GM18858 (cell line): ENCODE measurements at regions not wholly inside any gene's neighbourhood (a gene's known extent, or its start where the extent isn't known, plus 50 kb on each side); places are given as distances from the start of the nearest gene placed in this dataset.
A peak's percentile ranks its signal among the peaks of the same experiment; 100 is the strongest.

ENCODE experiments used
- ATAC-seq: cut with Tn5 transposase; IDR thresholded peaks from one replicate; pipeline ENCODE4 v1.9.1; 2021; ENCODE audit not compliant: unreplicated experiment

- ATAC-seq = no peak
Measured at GRCh38 chr18:71798986-71799673, 745.0 kb downstream of the CBLN2 start.

GRCh38 chr18:71797554-71797953 is 746.6 kb downstream of the CBLN2 start:
- no peak for ATAC-seq

GRCh38 chr18:71784777-71785176 is 759.4 kb downstream of the CBLN2 start:
- ATAC-seq = no peak

- no peak for ATAC-seq
Measured at GRCh38 chr18:71760541-71760940, 783.6 kb downstream of the CBLN2 start.

GRCh38 chr18:71754246-71754645 is 789.9 kb downstream of the CBLN2 start:
- no peak for ATAC-seq

GRCh38 chr18:71743634-71744033 is 800.5 kb downstream of the CBLN2 start:
- ATAC-seq = no peak

- ATAC-seq = no peak
Measured at GRCh38 chr18:71729611-71730010, 814.5 kb downstream of the CBLN2 start.

- no peak for ATAC-seq
Measured at GRCh38 chr18:71727909-71728308, 816.2 kb downstream of the CBLN2 start.

GRCh38 chr18:71725256-71725655 is 818.9 kb downstream of the CBLN2 start:
- no peak for ATAC-seq

- ATAC-seq = no peak
Measured at GRCh38 chr18:71707985-71708500, 836.1 kb downstream of the CBLN2 start.

- peak; percentile 53 for ATAC-seq
Measured at GRCh38 chr18:71707400-71707799, 836.7 kb downstream of the CBLN2 start.

- ATAC-seq = no peak
Measured at GRCh38 chr18:71689416-71690160, 854.6 kb downstream of the CBLN2 start.

- ATAC-seq = no peak
Measured at GRCh38 chr18:71682591-71682990, 861.6 kb downstream of the CBLN2 start.

GRCh38 chr18:71678144-71678543 is 866.0 kb downstream of the CBLN2 start:
- no peak for ATAC-seq

GRCh38 chr18:71673954-71674353 is 870.2 kb downstream of the CBLN2 start:
- no peak for ATAC-seq

- ATAC-seq = no peak
Measured at GRCh38 chr18:71673498-71673897, 870.6 kb downstream of the CBLN2 start.

- ATAC-seq = no peak
Measured at GRCh38 chr18:71666481-71666880, 877.7 kb downstream of the CBLN2 start.

- ATAC-seq = no peak
Measured at GRCh38 chr18:71665131-71665530, 879.0 kb downstream of the CBLN2 start.

- ATAC-seq = no peak
Measured at GRCh38 chr18:71643822-71644221, 900.3 kb downstream of the CBLN2 start.

- no peak for ATAC-seq
Measured at GRCh38 chr18:71630696-71631095, 913.4 kb downstream of the CBLN2 start.

GRCh38 chr18:71625556-71626090 is 918.5 kb downstream of the CBLN2 start:
- no peak for ATAC-seq

GRCh38 chr18:71598374-71598773 is 945.8 kb downstream of the CBLN2 start:
- no peak for ATAC-seq
